Right lobe of liver (tissue), 4 donors: ENCODE measurements at regions not wholly inside any gene's neighbourhood (a gene's known extent, or its start where the extent isn't known, plus 50 kb on each side); places are given as distances from the start of the nearest gene placed in this dataset.

ENCODE experiments used
- POLR2A ChIP-seq: fragments of 450-650 bp; IDR thresholded peaks from one replicate; pipeline ENCODE4 v1.6.1; 2017; ENCODE audit warnings: antibody characterized with exemption, mild to moderate bottlenecking
- TF ChIP-seq, protein P1 (sequence below), 4 donors: fragments of 200-600 bp in 3 of 4; fragments of 450-650 bp in 1 of 4; IDR thresholded peaks; one replicate each; pipeline versions ENCODE4 v1.5.1 to v1.8.0; 2016 to 2022; ENCODE audit warnings: antibody characterized with exemption in 4 of 4, mild to moderate bottlenecking in 2 of 4
- donor health status: DM: no; HTN: no; CAD: no.
- donor health status: DM: no; HTN: no; CAD: no.
- donor health status: DM: no; HTN: yes; CAD: no.

DNA sequence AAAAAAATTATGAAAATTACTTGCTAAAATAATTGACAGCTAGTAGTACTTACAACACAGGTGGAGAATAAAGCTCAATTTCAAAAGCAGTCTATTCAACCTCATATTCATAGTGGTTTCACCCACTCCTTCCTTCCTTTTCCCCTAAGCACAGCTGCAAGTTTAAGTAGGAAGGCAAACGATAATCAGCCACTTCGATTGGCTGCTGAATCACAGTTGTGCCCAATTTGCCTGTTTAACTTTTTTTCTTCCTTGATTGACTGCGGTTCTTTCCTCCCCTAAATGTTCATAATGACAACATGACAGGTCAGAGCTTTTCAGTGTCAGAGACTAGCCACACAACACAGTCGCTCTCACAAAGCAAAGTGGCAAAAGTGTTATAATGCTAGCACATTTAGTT lies 468.0 kb upstream of the GBE1 start:
- TF ChIP-seq POLR2A, result no peak
- TF ChIP-seq, protein P1, sequence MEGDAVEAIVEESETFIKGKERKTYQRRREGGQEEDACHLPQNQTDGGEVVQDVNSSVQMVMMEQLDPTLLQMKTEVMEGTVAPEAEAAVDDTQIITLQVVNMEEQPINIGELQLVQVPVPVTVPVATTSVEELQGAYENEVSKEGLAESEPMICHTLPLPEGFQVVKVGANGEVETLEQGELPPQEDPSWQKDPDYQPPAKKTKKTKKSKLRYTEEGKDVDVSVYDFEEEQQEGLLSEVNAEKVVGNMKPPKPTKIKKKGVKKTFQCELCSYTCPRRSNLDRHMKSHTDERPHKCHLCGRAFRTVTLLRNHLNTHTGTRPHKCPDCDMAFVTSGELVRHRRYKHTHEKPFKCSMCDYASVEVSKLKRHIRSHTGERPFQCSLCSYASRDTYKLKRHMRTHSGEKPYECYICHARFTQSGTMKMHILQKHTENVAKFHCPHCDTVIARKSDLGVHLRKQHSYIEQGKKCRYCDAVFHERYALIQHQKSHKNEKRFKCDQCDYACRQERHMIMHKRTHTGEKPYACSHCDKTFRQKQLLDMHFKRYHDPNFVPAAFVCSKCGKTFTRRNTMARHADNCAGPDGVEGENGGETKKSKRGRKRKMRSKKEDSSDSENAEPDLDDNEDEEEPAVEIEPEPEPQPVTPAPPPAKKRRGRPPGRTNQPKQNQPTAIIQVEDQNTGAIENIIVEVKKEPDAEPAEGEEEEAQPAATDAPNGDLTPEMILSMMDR (IDR thresholded peaks at IDR 0.05), result no peak
